Ovary (tissue), 7 donors: ENCODE measurements at regions not wholly inside any gene's neighbourhood (a gene's known extent, or its start where the extent isn't known, plus 50 kb on each side); places are given as distances from the start of the nearest gene placed in this dataset.

Experiments used
- DNase-seq, 5 donors: peaks; one replicate each; pipeline ENCODE4 v3.0.0-alpha.2; 2019 to 2020
- H3K27ac ChIP-seq, 2 donors: fragments of 200-600 bp; one replicate each; pipeline versions ENCODE4 v1.5.1 to v1.8.0; 2019 to 2022
- H3K27me3 ChIP-seq: fragments of 200-600 bp; one replicate; pipeline ENCODE4 v1.8.0; 2022
- H3K36me3 ChIP-seq: fragments of 200-600 bp; sonication (generic); one replicate; pipeline ENCODE4 v1.5.1; 2019
- H3K4me1 ChIP-seq: one replicate; pipeline ENCODE4 v1.8.1; 2013; ENCODE audit warnings: mild to moderate bottlenecking, moderate library complexity; ENCODE audit not compliant: insufficient read depth
- H3K4me3 ChIP-seq: fragments of 200-600 bp; sonication (generic); one replicate; pipeline ENCODE4 v1.5.1; 2017
- H3K9me3 ChIP-seq, 2 donors: fragments of 200-600 bp in 1 of 2; sonication (generic) in 1 of 2; one replicate each; pipeline versions ENCODE4 v1.5.1 to v1.8.1; 2013 to 2019; ENCODE audit warnings: mild to moderate bottlenecking in 1 of 2, moderate library complexity in 1 of 2
- EP300 ChIP-seq: sonication (generic); formaldehyde crosslinking; IDR thresholded peaks from one replicate; pipeline ENCODE4 v1.6.1; 2017; ENCODE audit warnings: antibody characterized with exemption
- POLR2A ChIP-seq: fragments of 450-650 bp; IDR thresholded peaks from one replicate; pipeline ENCODE4 v1.6.1; 2017; ENCODE audit warnings: antibody characterized with exemption, mild to moderate bottlenecking, moderate library complexity
- WGBS, 3 donors: extraction: QIAGEN DNeasy Blood & Tissue Kit in 1 of 3; methylation state at CpG; one replicate each; pipeline versions ENCODE4 v1.1.5 to v1.1.7; 2013 to 2017; 5-methylcytosine and 5-hydroxymethylcytosine counted together
- intact Hi-C, 4 donors: fragments of 100-400 bp; cut with DNase I; formaldehyde crosslinking; loops; one replicate each; pipeline versions ENCODE4 v1.11.0 to v1.15.1; 2022 to 2023
- TF ChIP-seq, protein P1 (sequence below), 3 donors: fragments of 450-650 bp in 2 of 3; fragments of 200-600 bp in 1 of 3; IDR thresholded peaks; one replicate each; pipeline versions ENCODE4 v1.5.1 to v1.8.0; 2016 to 2022; ENCODE audit warnings: antibody characterized with exemption in 3 of 3, mild to moderate bottlenecking in 1 of 3
- donor health status: DM: no; HTN: no; CAD: no; lungs with moderate emphysema.
- donor health status: DM: no; HTN: no; CAD: no.
- donor health status: Bipolar disorder and iron deficiency.
- donor health status: DM: no; HTN: no; CAD: no.
- donor health status: DM: yes; HTN: yes; CAD: no.

DNA sequence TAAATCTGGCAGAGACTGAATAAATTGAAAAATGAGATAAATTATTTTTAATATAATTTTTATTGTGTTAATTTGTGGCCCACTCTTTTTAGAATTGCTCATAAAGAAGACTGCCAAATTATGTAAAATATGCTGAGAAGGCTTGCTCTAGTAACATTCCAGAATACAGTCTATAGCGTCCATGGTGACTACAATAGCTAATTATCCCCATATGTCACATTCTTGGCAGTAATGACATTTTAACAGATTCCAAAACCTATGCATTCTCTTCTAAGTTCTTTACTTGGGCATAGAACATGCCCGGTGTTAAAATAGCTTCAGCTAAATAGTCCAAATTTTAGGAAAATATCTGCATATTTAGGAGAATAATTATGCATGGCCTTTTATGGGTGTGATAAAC, 697.0 kb upstream of the SEMA6A start:
- no peaks in the 10 kb centered on the region for H3K9me3 ChIP-seq
- H3K36me3 ChIP-seq = no peaks in the 10 kb centered on the region

DNA sequence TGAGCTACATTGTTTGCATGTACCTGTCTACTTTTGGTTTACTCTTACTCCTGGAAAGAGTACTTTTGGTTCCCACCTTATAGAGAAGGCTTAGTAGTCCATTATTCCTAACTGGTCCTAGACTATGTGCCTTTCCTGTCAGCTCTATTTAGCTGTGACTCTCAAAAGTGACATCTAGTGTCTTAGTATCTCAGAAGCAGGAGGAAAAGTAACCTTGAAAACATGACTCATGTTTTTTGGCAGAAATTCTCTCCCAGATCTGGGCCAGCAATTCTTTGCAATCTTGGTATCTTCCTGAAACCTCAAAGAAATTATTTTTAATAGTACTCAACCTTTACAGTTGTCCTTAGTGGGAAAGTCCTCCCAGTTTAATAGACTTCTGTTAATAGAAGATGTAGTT, 691.7 kb upstream of the SEMA6A start:
- no peak for DNase-seq
- Histone ChIP-seq H3K4me1 (no peaks in the 10 kb centered on the region), H3K27ac (no peak overlapping the region)

More for the DNA sequence above, 697.0 kb upstream of the SEMA6A start:
- WGBS, 3 donors = 74 to 82% (median 77%) methylated on average over 2 of the region's 2 CpGs
- DNase-seq = no peak
- TF ChIP-seq, protein P1, sequence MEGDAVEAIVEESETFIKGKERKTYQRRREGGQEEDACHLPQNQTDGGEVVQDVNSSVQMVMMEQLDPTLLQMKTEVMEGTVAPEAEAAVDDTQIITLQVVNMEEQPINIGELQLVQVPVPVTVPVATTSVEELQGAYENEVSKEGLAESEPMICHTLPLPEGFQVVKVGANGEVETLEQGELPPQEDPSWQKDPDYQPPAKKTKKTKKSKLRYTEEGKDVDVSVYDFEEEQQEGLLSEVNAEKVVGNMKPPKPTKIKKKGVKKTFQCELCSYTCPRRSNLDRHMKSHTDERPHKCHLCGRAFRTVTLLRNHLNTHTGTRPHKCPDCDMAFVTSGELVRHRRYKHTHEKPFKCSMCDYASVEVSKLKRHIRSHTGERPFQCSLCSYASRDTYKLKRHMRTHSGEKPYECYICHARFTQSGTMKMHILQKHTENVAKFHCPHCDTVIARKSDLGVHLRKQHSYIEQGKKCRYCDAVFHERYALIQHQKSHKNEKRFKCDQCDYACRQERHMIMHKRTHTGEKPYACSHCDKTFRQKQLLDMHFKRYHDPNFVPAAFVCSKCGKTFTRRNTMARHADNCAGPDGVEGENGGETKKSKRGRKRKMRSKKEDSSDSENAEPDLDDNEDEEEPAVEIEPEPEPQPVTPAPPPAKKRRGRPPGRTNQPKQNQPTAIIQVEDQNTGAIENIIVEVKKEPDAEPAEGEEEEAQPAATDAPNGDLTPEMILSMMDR (IDR thresholded peaks at IDR 0.05) = no peak
- TF ChIP-seq POLR2A = no peak
- TF ChIP-seq EP300 = no peak
- Histone ChIP-seq H3K27me3 (no peaks in the 10 kb centered on the region), H3K4me1 (no peaks in the 10 kb centered on the region), H3K4me3 (no peak overlapping the region), H3K27ac (no peak overlapping the region)
- intact Hi-C loops = no loop called here

DNA sequence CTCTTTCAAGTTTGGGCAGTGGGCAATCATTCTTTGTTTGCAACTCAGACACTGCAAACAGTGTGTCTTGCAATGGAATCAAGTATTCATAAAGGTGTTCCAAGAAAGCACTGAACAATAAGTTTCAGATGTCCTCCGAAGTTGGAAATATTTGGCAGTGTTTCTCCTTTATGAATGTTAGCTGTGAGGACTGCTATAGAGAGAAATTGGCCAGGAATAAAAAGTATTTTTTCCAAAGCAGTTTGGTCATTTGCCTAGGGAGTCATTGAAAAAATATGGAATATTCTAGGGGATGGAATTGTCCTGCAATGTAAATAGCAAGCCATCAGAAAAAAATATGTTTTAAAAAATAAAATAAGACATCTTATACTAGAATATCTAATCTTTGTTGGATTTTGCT, 688.6 kb upstream of the SEMA6A start:
- intact Hi-C loops = no loop called here
- no peak for DNase-seq
- H3K4me3 ChIP-seq = no peak overlapping the region
- TF ChIP-seq POLR2A (no peak), EP300 (no peak)
- TF ChIP-seq, protein P1 (IDR thresholded peaks at IDR 0.05) = no peak
- 12 to 19% (median 15%) methylated on average over 1 of the region's 1 CpG for WGBS, 3 donors
- no peaks in the 10 kb centered on the region for H3K4me1 ChIP-seq
- no peak overlapping the region for H3K27ac ChIP-seq
- peaks cover 0 to 3% of the 10 kb centered on the region in 2 donors for H3K9me3 ChIP-seq
- no peaks in the 10 kb centered on the region for H3K36me3 ChIP-seq
- no peaks in the 10 kb centered on the region for H3K27me3 ChIP-seq

More for the DNA sequence above, 691.7 kb upstream of the SEMA6A start:
- Histone ChIP-seq H3K9me3 (peaks cover 0 to 3% of the 10 kb centered on the region in 2 donors), H3K4me3 (no peak overlapping the region), H3K36me3 (no peaks in the 10 kb centered on the region), H3K27me3 (no peaks in the 10 kb centered on the region)
- TF ChIP-seq, protein P1 (IDR thresholded peaks at IDR 0.05) = no peak
- no peak for TF ChIP-seq EP300
- TF ChIP-seq POLR2A = no peak
- intact Hi-C loops = no loop called here

DNA sequence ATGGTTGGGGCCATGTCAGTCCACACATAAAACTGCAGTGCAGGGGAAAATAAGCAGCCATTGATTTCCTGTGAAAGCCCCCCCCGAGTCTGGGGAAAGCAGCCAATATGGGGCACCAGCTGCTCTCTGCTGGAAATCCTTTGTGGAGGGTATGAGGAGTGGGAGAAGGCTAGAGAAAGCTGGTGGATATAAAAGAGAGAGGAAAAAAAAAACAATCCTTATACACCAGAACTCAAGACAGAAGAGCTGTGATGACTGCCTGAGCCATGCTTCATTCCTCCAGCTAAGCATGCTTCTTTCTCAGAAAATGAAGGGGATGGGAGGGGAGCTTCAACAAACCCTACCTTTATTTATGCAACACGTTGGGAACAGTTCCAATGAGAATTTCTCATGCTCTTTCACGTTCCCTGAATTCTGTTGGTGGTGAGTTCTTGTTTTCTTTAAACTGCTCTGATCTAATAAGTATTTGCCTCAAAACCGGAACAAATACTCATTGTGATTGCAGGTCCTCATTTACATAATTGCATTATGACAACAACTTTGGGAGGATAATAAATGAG, 688.0 kb upstream of the SEMA6A start:
- no peak overlapping the region for H3K4me3 ChIP-seq
- peaks cover under 1% of the 10 kb centered on the region for H3K27me3 ChIP-seq
- no peaks in the 10 kb centered on the region for H3K36me3 ChIP-seq
- WGBS, 3 donors = 30 to 41% (median 33%) methylated on average over 4 of the region's 4 CpGs
- DNase-seq = no peak
- intact Hi-C loops = no loop called here
- no peaks in the 10 kb centered on the region for H3K4me1 ChIP-seq
- no peak overlapping the region for H3K27ac ChIP-seq
- peaks cover 0 to 3% of the 10 kb centered on the region in 2 donors for H3K9me3 ChIP-seq
- TF ChIP-seq, protein P1 (IDR thresholded peaks at IDR 0.05) = no peak
- no peak for TF ChIP-seq POLR2A
- no peak for TF ChIP-seq EP300
